Heart left ventricle (tissue), 13 donors: ENCODE measurements at regions not wholly inside any gene's neighbourhood (a gene's known extent, or its start where the extent isn't known, plus 50 kb on each side); places are given as distances from the start of the nearest gene placed in this dataset.

Source experiments
- CTCF ChIP-seq, 12 donors: fragments of 200-600 bp; sonication (generic) in 4 of 12; IDR thresholded peaks; one replicate each; pipeline versions ENCODE4 v1.5.0 to v1.8.0; 2018 to 2022; ENCODE audit warnings: antibody characterized with exemption in 12 of 12, mild to moderate bottlenecking in 5 of 12
- POLR2A ChIP-seq, 2 donors: fragments of 450-650 bp; IDR thresholded peaks; one replicate each; pipeline ENCODE4 v1.6.1; 2017; ENCODE audit warnings: antibody characterized with exemption in 2 of 2, mild to moderate bottlenecking in 2 of 2, moderate library complexity in 2 of 2
- donor health status: ischemic (EF 13 %, LVEDD 7.1; RV severe dilation, severe dysfunction).
- donor health status: DM: no; HTN: yes; CAD: no.
- donor health status: DM: no; HTN: no; CAD: no.
- donor health status: ischemic (EF 25% LVEDD 6.9; RV normal size, moderate dysfunction).
- donor health status: ischemic (EF 25% LVEDD 5.7; RV mildly dilated, moderate dysfunction).
- donor health status: ischemic (EF 35%, LVEDD 5.7; RV mildly dilated, moderate dysfunction).
- donor health status: nonischemic (EF 11% LVEDD 7.7; RV severe dilation, severe dysfunction).
- donor health status: DM: yes; HTN: yes; CAD: no.
- donor health status: PGD.
- donor health status: ischemic (EF 29% LVEDD 5.4; RV normal size, mild dysfunction).
- donor health status: nonischemic (EF 23%, LVEDD 6.1; RV moderate dilation, normal function).

- TF ChIP-seq CTCF (IDR thresholded peaks at IDR 0.05) (no peak), POLR2A (IDR thresholded peaks at IDR 0.05) (no peak)
These were observed 126.0 kb downstream of the KCNJ2 start for GRCh38 chr17:70295329-70295728.
